K562 (cell line): ENCODE measurements at regions not wholly inside any gene's neighbourhood (a gene's known extent, or its start where the extent isn't known, plus 50 kb on each side); places are given as distances from the start of the nearest gene placed in this dataset.

ENCODE experiments used
- ATAC-seq: fragments of 200-7000 bp; cut with Tn5 transposase; 3 replicates; pipeline ENCODE4 v1.9.1; 2020; ENCODE audit warnings: moderate library complexity
- BruUV-seq: library from RNA; stranded (reverse); fragments of 400-500 nt; replicated peaks from 2 replicates; lab custom pipeline; 2021; lab: Mats Ljungman, UMichigan
- CTCF ChIA-PET: fragments of 300-600 bp; formaldehyde crosslinking; extraction: SDS; loops from one replicate; lab custom pipeline; 2021; ENCODE audit warnings: low intra/inter-chr PET ratio; lab: Yijun Ruan, JAX
- POLR2A ChIA-PET: fragments of 300-600, 350-650 bp; sonication (Branson Sonifier 250); formaldehyde crosslinking; extraction: SDS; loops from one replicate; lab custom pipeline; 2021; ENCODE audit warnings: antibody characterized with exemption, inconsistent platforms; lab: Yijun Ruan, JAX
- DNase-seq, 4 experiments: peaks; one replicate each; pipeline versions ENCODE4 v3.0.0 to v3.0.0-alpha.2; 2011 to 2018; ENCODE audit warnings: low spot score in 3 of 4, mixed read lengths in 3 of 4; ENCODE audit errors: extremely low read depth in 1 of 4
- FAIRE-seq: peaks from 2 replicates; lab custom pipeline; 2011; peaks lifted over from hg19 to GRCh38; lab: Jason Lieb, UNC
- H2AFZ ChIP-seq: 2 replicates; pipeline ENCODE4 v1.6.0; 2011; ENCODE audit warnings: low read depth, low read length, control low read depth, inconsistent platforms
- H3K27ac ChIP-seq: fragments of 200-600 bp; 3 replicates; pipeline ENCODE4 v1.8.0; 2011; ENCODE audit warnings: low read depth, mild to moderate bottlenecking, control low read depth, inconsistent platforms, low read length, moderate library complexity, mixed read lengths; ENCODE audit errors: extremely low read depth
- H3K27me3 ChIP-seq, 2 experiments: fragments of 300-600 bp in 1 of 2; 2 replicates in 1 of 2; 3 replicates in 1 of 2; pipeline versions ENCODE4 v1.6.0 to v1.8.0; 2011; ENCODE audit warnings: inconsistent platforms in 2 of 2, low read length in 2 of 2, mild to moderate bottlenecking in 1 of 2, mixed read lengths in 1 of 2, moderate library complexity in 1 of 2; ENCODE audit not compliant: control insufficient read depth in 2 of 2, insufficient read depth in 2 of 2
- H3K36me3 ChIP-seq: fragments of 300-600 bp; 3 replicates; pipeline ENCODE4 v1.8.0; 2011; ENCODE audit warnings: mild to moderate bottlenecking, low read length, inconsistent platforms; ENCODE audit not compliant: control insufficient read depth, insufficient read depth
- H3K4me1 ChIP-seq, 2 experiments: fragments of 200-600 bp in 1 of 2; replicated peaks in 1 of 2; 2 replicates in 1 of 2; 3 replicates in 1 of 2; pipeline versions ENCODE4 v1.5.1 to v1.8.0; 2011; ENCODE audit warnings: inconsistent platforms in 2 of 2, low read length in 2 of 2, mild to moderate bottlenecking in 1 of 2, mixed read lengths in 1 of 2, moderate library complexity in 1 of 2; ENCODE audit not compliant: control insufficient read depth in 2 of 2, insufficient read depth in 2 of 2
- H3K4me2 ChIP-seq: 2 replicates; pipeline ENCODE4 v1.6.1; 2011; ENCODE audit warnings: low read length, control low read depth, inconsistent platforms, mixed read lengths; ENCODE audit not compliant: insufficient read depth
- H3K4me3 ChIP-seq: fragments of 200-600 bp; sonication (generic), shearing (Covaris generic); 2 replicates; pipeline ENCODE4 v1.5.1; 2016; ENCODE audit warnings: control low read depth, inconsistent platforms
- H3K79me2 ChIP-seq: fragments of 200-600 bp; 3 replicates; pipeline ENCODE4 v1.8.0; 2011; ENCODE audit warnings: low read length, inconsistent platforms; ENCODE audit not compliant: control insufficient read depth, insufficient read depth
- H3K9ac ChIP-seq, 2 experiments: 2 replicates each; pipeline versions ENCODE4 v1.6.0 to v1.6.1; 2011; ENCODE audit warnings: low read depth in 2 of 2, low read length in 2 of 2, control low read depth in 1 of 2, inconsistent platforms in 1 of 2, mild to moderate bottlenecking in 1 of 2, mixed read lengths in 1 of 2; ENCODE audit not compliant: insufficient read depth in 1 of 2
- H3K9me1 ChIP-seq: one replicate; pipeline ENCODE4 v1.6.0; 2011; ENCODE audit warnings: inconsistent platforms, mild to moderate bottlenecking, low read length, moderate library complexity; ENCODE audit not compliant: control insufficient read depth, insufficient read depth
- H3K9me3 ChIP-seq: replicated peaks from 2 replicates; pipeline ENCODE4 v1.5.1; 2011; ENCODE audit warnings: low read depth, low read length, inconsistent platforms; ENCODE audit not compliant: control insufficient read depth, insufficient read depth
- H4K20me1 ChIP-seq: replicated peaks from 2 replicates; pipeline ENCODE4 v1.6.1; 2011; ENCODE audit warnings: low read length, inconsistent platforms, mixed read lengths; ENCODE audit not compliant: control insufficient read depth, insufficient read depth
- CEBPG ChIP-seq, 3 experiments: fragments of 200-800 bp in 1 of 3; sonication (Bioruptor generic) in 1 of 3; sonication (generic) in 1 of 3; formaldehyde crosslinking in 1 of 3; IDR thresholded peaks in 2 of 3; conservative IDR thresholded peaks in 1 of 3; 2 replicates each; pipeline versions ENCODE4 v1.6.1 to v1.8.0; 2016 to 2022; ENCODE audit warnings: missing compliant biosample characterization in 2 of 3, missing genetic modification characterization in 2 of 3, mild to moderate bottlenecking in 1 of 3, missing genetic modification reagents in 1 of 3
- CGGBP1 ChIP-seq: fragments of 250-450 bp; sonication (Bioruptor Pico); IDR thresholded peaks from 2 replicates; pipeline ENCODE4 v1.9.0; 2021; ENCODE audit warnings: mild to moderate bottlenecking
- ZBTB43 ChIP-seq: sonication (generic); formaldehyde crosslinking; IDR thresholded peaks from 2 replicates; pipeline ENCODE4 v1.8.0; 2023; ENCODE audit warnings: mild to moderate bottlenecking, missing genetic modification reagents
- ZNF263 ChIP-seq: sonication (generic); formaldehyde crosslinking; IDR thresholded peaks from 2 replicates; pipeline ENCODE4 v1.8.0; 2022; ENCODE audit warnings: mild to moderate bottlenecking, missing genetic modification reagents, borderline replicate concordance
- ZNF696 ChIP-seq: fragments of 250-450 bp; sonication (Bioruptor Pico); conservative IDR thresholded peaks from 2 replicates; pipeline ENCODE4 v1.4.0; 2020; ENCODE audit warnings: mild to moderate bottlenecking, moderate library complexity
- ZNF76 ChIP-seq: fragments of 250-450 bp; sonication (Bioruptor Pico); IDR thresholded peaks from 2 replicates; pipeline ENCODE4 v1.4.0; 2020; ENCODE audit warnings: mild to moderate bottlenecking, moderate library complexity, borderline replicate concordance
- in situ Hi-C: fragments of 300-500 bp; cut with MboI; formaldehyde crosslinking; loops from 4 replicates; pipeline ENCODE4 v1.15.0; 2018; ENCODE audit warnings: inconsistent platforms, mixed read lengths
- intact Hi-C: fragments of 100-400 bp; cut with micrococcal nuclease; formaldehyde crosslinking; loops from 2 replicates; pipeline ENCODE4 v1.14.2; 2022

DNA sequence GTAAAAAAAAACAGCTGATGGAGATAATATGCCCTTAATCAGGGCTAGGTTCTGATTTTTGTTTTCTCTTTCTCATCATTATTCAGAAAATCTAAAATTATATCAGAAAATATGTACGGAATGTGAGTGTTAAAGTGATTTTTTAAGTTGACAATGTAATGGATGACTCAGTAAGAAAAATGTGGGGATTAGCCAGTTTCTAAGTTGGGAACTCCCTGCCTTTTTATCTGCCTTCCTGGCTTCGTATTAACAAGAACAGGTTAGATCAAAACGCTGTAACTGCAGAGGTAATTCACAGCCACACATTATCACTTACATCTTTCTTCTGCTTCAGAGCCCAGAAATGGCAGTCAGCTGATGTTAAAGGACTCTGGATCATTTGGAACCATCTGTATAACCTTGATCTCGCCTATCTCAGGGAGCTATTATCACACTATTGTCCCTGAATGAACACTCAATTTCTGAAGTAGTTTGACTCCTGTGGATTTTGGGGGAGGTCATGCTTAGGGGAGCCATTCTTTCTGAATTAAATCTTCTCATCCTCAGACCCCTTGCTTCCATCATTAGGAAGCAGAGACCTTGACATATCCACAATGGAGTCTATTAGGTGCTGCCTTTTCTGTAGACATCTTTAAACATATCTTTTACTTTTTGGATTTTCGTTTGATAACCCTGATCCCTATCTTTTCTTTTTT, 135.7 kb upstream of the SLC16A7 start (continued):
- TF ChIP-seq ZBTB43 (CRISPR knock-in tag) (no peak), ZNF263 (CRISPR knock-in tag) (no peak), ZNF76 (CRISPR knock-in tag) (no peak), ZNF696 (CRISPR knock-in tag) (no peak)
- TF ChIP-seq, all 486 proteins: peak for 0

GRCh38 chr12:59453475-59453874, 142.4 kb upstream of the SLC16A7 start:
- POLR2A ChIA-PET, result interaction anchor here (0.6 kb wide), 1 partner anchor 29 kb away, joined by 3 read pairs; no protein-coding TSS in a partner anchor
- FAIRE-seq (no peak), DNase-seq (no peak), ATAC-seq (no peak)
- H3K9ac ChIP-seq, result no peak overlapping the region
- BruUV-seq, result no TSS peak
- CTCF ChIA-PET, result no interaction called here
- no peaks in the 10 kb centered on the region for H3K9me3 ChIP-seq
- no peak overlapping the region for H3K27ac ChIP-seq
- H3K4me2 ChIP-seq, result no peak overlapping the region
- TF ChIP-seq CEBPG (CRISPR knock-in tag; IDR thresholded peaks at IDR 0.05) (no peak), CEBPG (tag; conservative IDR thresholded peaks at IDR 0.05 in 1 of 2, IDR thresholded peaks at IDR 0.05 in 1 of 2) (peak in 1 of 2 experiments; percentile 29; a peak in 1 of 4 replicates), CGGBP1 (CRISPR knock-in tag) (no peak)
- H3K4me3 ChIP-seq, result no peak overlapping the region
- no peaks in the 10 kb centered on the region for H3K27me3 ChIP-seq
- H3K4me1 ChIP-seq, result no peaks in the 10 kb centered on the region
- H2AFZ ChIP-seq, result no peak overlapping the region
- in situ Hi-C loops, result no loop called here
- intact Hi-C loops, result no loop called here
- H3K36me3 ChIP-seq, result no peaks in the 10 kb centered on the region
- no peaks in the 10 kb centered on the region for H4K20me1 ChIP-seq
- no peaks in the 10 kb centered on the region for H3K9me1 ChIP-seq
- no peaks in the 10 kb centered on the region for H3K79me2 ChIP-seq
